ENCODE measurements at regions not wholly inside any gene's neighbourhood (a gene's known extent, or its start where the extent isn't known, plus 50 kb on each side); places are given as distances from the start of the nearest gene placed in this dataset.

DNA sequence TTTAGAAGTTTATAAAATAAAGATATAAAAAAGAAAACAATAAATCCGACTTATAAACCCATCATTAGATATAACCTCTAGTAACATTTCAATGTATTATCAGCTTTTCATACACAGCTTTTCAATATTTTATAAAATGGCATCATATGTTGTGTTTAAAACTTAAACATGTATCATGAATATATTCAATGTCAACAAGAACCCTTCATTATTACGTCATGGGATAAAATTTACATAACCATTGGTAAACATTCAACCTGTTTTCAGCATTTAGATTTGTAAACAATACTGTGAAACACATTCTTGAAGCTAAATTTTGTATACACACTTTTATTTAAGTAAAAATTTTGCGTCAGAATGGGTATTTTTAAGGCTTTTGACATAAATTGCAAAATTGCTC, 153.4 kb upstream of the SOX14 start:
- no peaks in the 10 kb centered on the region for H3K27me3 ChIP-seq (ENCODE audit: insufficient read depth, low read depth, low read length)
- H2AFZ ChIP-seq (ENCODE audit: low read depth, low read length) = no peak overlapping the region
- H3K9ac ChIP-seq (ENCODE audit: low read length) = no peak overlapping the region
- no peak overlapping the region for H3K4me3 ChIP-seq (ENCODE audit: low read length)
- H3K79me2 ChIP-seq (replicated peaks; ENCODE audit: insufficient read depth, low read length) = no peaks in the 10 kb centered on the region
- no peak overlapping the region for H3K4me2 ChIP-seq (ENCODE audit: low read length)
- H3K36me3 ChIP-seq (ENCODE audit: insufficient read depth, low read length) = no peaks in the 10 kb centered on the region
- no peaks in the 10 kb centered on the region for H3F3A ChIP-seq (ENCODE audit: insufficient read depth, low read length, poor library complexity, severe bottlenecking)
- no peaks in the 10 kb centered on the region for H3K9me3 ChIP-seq (ENCODE audit: low read length)
- TF ChIP-seq SMC3 (conservative IDR thresholded peaks at IDR 0.05; ENCODE audit: poor library complexity) = no peak
- TF ChIP-seq MXI1 (conservative IDR thresholded peaks at IDR 0.05; ENCODE audit: poor library complexity, severe bottlenecking) = no peak
- TF ChIP-seq RAD21 (conservative IDR thresholded peaks at IDR 0.05) = no peak
- TF ChIP-seq CTCF (IDR thresholded peaks at IDR 0.05; ENCODE audit: poor library complexity, severe bottlenecking) = no peak
- TF ChIP-seq POLR2AphosphoS5 (IDR thresholded peaks at IDR 0.05) = no peak
- TF ChIP-seq, protein P1, sequence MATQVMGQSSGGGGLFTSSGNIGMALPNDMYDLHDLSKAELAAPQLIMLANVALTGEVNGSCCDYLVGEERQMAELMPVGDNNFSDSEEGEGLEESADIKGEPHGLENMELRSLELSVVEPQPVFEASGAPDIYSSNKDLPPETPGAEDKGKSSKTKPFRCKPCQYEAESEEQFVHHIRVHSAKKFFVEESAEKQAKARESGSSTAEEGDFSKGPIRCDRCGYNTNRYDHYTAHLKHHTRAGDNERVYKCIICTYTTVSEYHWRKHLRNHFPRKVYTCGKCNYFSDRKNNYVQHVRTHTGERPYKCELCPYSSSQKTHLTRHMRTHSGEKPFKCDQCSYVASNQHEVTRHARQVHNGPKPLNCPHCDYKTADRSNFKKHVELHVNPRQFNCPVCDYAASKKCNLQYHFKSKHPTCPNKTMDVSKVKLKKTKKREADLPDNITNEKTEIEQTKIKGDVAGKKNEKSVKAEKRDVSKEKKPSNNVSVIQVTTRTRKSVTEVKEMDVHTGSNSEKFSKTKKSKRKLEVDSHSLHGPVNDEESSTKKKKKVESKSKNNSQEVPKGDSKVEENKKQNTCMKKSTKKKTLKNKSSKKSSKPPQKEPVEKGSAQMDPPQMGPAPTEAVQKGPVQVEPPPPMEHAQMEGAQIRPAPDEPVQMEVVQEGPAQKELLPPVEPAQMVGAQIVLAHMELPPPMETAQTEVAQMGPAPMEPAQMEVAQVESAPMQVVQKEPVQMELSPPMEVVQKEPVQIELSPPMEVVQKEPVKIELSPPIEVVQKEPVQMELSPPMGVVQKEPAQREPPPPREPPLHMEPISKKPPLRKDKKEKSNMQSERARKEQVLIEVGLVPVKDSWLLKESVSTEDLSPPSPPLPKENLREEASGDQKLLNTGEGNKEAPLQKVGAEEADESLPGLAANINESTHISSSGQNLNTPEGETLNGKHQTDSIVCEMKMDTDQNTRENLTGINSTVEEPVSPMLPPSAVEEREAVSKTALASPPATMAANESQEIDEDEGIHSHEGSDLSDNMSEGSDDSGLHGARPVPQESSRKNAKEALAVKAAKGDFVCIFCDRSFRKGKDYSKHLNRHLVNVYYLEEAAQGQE (IDR thresholded peaks at IDR 0.05; ENCODE audit: borderline replicate concordance) = no peak
- no peak for TF ChIP-seq TAF1 (IDR thresholded peaks at IDR 0.05; ENCODE audit: low read depth)
- no peak for TF ChIP-seq EZH2 (IDR thresholded peaks at IDR 0.05; ENCODE audit: borderline replicate concordance, insufficient read depth, low read length, poor library complexity, severe bottlenecking)
- TF ChIP-seq EP300 (conservative IDR thresholded peaks at IDR 0.05; ENCODE audit: poor library complexity, severe bottlenecking) = no peak
- H3K9me2 ChIP-seq (ENCODE audit: insufficient read depth, low read length) = no peaks in the 10 kb centered on the region
- H4K20me1 ChIP-seq (ENCODE audit: insufficient read depth) = no peaks in the 10 kb centered on the region
- H3K27ac ChIP-seq (ENCODE audit: low read length) = no peak overlapping the region

DNA sequence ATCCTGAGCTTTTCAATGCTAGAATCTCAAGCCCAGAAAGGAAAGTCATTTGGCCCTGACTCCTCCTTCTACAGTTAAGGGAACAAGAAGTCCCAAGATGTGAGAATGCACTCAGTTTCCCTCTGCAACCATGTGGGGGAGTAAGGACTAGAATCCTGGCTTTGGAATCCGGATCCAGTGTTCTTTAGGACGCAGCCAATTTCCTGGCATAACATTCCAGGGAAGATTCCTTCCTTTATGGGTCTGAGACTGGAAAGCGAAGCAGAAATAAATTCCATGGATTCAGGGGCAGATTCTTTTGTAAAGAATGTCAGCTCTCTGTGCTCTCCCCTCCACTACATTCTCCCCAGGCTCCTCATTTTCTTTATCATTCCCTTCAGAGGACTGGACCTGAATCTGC, 151.8 kb upstream of the SOX14 start:
- no peaks in the 10 kb centered on the region for H3K9me2 ChIP-seq (ENCODE audit: insufficient read depth, low read length)
- no peak overlapping the region for H3K4me2 ChIP-seq (ENCODE audit: low read length)
- H3K9me3 ChIP-seq (ENCODE audit: low read length) = no peaks in the 10 kb centered on the region
- H3K36me3 ChIP-seq (ENCODE audit: insufficient read depth, low read length) = no peaks in the 10 kb centered on the region
- H3K9ac ChIP-seq (ENCODE audit: low read length) = no peak overlapping the region
- no peak overlapping the region for H3K4me3 ChIP-seq (ENCODE audit: low read length)
- H3F3A ChIP-seq (ENCODE audit: insufficient read depth, low read length, poor library complexity, severe bottlenecking) = no peaks in the 10 kb centered on the region
- no peaks in the 10 kb centered on the region for H3K27me3 ChIP-seq (ENCODE audit: insufficient read depth, low read depth, low read length)
- no peaks in the 10 kb centered on the region for H4K20me1 ChIP-seq (ENCODE audit: insufficient read depth)
- no peak overlapping the region for H3K27ac ChIP-seq (ENCODE audit: low read length)
- H2AFZ ChIP-seq (ENCODE audit: low read depth, low read length) = no peak overlapping the region
- no peaks in the 10 kb centered on the region for H3K79me2 ChIP-seq (replicated peaks; ENCODE audit: insufficient read depth, low read length)
- TF ChIP-seq EZH2 (IDR thresholded peaks at IDR 0.05; ENCODE audit: borderline replicate concordance, insufficient read depth, low read length, poor library complexity, severe bottlenecking) (no peak), RAD21 (conservative IDR thresholded peaks at IDR 0.05) (no peak), EP300 (conservative IDR thresholded peaks at IDR 0.05; ENCODE audit: poor library complexity, severe bottlenecking) (no peak), MXI1 (conservative IDR thresholded peaks at IDR 0.05; ENCODE audit: poor library complexity, severe bottlenecking) (no peak), TAF1 (IDR thresholded peaks at IDR 0.05; ENCODE audit: low read depth) (no peak), CTCF (IDR thresholded peaks at IDR 0.05; ENCODE audit: poor library complexity, severe bottlenecking) (no peak), POLR2AphosphoS5 (IDR thresholded peaks at IDR 0.05) (no peak), SMC3 (conservative IDR thresholded peaks at IDR 0.05; ENCODE audit: poor library complexity) (no peak)
- TF ChIP-seq, protein P1 (IDR thresholded peaks at IDR 0.05; ENCODE audit: borderline replicate concordance) = no peak

All from neural cell (in vitro differentiated cells).